ENCODE measurements at regions not wholly inside any gene's neighbourhood (a gene's known extent, or its start where the extent isn't known, plus 50 kb on each side); places are given as distances from the start of the nearest gene placed in this dataset.

DNA sequence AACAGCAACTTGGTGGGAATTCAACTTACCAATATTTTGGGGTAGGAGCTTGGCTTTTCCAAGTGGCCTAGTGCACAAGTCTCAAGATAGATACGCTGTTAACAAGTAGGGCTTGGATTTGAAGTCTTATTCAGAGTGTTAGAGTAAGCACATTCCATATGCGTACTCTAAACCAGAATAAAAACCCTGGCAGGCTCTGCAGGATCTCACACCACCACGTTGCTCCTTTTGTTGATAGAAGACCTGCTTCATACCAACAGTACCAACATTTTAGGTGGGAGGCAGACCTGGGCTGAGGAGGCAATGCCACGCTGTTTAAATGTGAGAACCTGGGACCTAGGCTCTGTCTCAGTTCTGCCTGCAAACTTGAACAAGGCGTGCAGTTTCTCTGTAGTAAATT lies 214.0 kb downstream of the RNF144A start:
- no peak for TF ChIP-seq REST (IDR thresholded peaks at IDR 0.05; ENCODE audit: low read depth)
- TF ChIP-seq CREB1 (IDR thresholded peaks at IDR 0.05; ENCODE audit: low read depth), result no peak
- TF ChIP-seq TAF1 (IDR thresholded peaks at IDR 0.05; ENCODE audit: low read depth), result no peak
- no peak for TF ChIP-seq ZBTB7A (IDR thresholded peaks at IDR 0.05; ENCODE audit: low read depth)
- TF ChIP-seq TEAD4 (IDR thresholded peaks at IDR 0.05), result no peak
- TF ChIP-seq EP300 (IDR thresholded peaks at IDR 0.05; ENCODE audit: borderline replicate concordance), result no peak
- no peak for TF ChIP-seq TCF12 (IDR thresholded peaks at IDR 0.05; ENCODE audit: low read depth)
- no peak for TF ChIP-seq EGR1 (IDR thresholded peaks at IDR 0.05)
- TF ChIP-seq, protein P1, sequence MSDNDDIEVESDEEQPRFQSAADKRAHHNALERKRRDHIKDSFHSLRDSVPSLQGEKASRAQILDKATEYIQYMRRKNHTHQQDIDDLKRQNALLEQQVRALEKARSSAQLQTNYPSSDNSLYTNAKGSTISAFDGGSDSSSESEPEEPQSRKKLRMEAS (IDR thresholded peaks at IDR 0.05), result no peak
- no peak for TF ChIP-seq NFIC (IDR thresholded peaks at IDR 0.05)

- TF ChIP-seq CEBPB (IDR thresholded peaks at IDR 0.05) (no peak), NFIC (IDR thresholded peaks at IDR 0.05) (no peak), RAD21 (IDR thresholded peaks at IDR 0.05; ENCODE audit: low read depth) (no peak), EGR1 (IDR thresholded peaks at IDR 0.05) (no peak), TAF1 (IDR thresholded peaks at IDR 0.05; ENCODE audit: low read depth) (no peak), USF1 (IDR thresholded peaks at IDR 0.05) (no peak), TEAD4 (IDR thresholded peaks at IDR 0.05) (no peak), CREB1 (IDR thresholded peaks at IDR 0.05; ENCODE audit: low read depth) (no peak), TCF12 (IDR thresholded peaks at IDR 0.05; ENCODE audit: low read depth) (no peak), EP300 (IDR thresholded peaks at IDR 0.05; ENCODE audit: borderline replicate concordance) (no peak), ZBTB7A (IDR thresholded peaks at IDR 0.05; ENCODE audit: low read depth) (no peak), YY1 (IDR thresholded peaks at IDR 0.05; ENCODE audit: low read depth) (no peak), FOXM1 (IDR thresholded peaks at IDR 0.05; ENCODE audit: borderline replicate concordance, low read depth) (no peak), REST (IDR thresholded peaks at IDR 0.05; ENCODE audit: low read depth) (no peak)
- TF ChIP-seq, protein P1 (IDR thresholded peaks at IDR 0.05), result no peak
Observed at GRCh38 chr2:7132753-7133152, 215.5 kb downstream of the RNF144A start.

DNA sequence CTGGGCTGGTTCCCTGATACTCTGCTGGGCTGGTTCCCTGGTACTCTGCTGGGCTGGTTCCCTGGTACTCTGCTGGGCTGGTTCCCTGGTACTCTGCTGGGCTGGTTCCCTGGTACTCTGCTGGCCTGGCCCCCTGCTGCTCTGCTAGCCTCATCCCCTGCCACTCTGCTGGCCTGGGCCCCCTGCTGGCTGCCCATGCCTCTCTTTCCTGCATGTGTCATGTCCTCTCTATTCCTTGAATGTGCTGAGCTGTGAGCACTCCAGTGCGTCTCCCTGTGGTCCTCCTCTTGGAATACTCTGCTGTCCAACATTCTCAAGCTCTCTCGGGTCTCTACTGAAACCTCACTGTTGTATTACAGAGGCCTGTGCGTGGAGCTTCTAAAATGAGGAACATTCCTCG lies 216.3 kb downstream of the RNF144A start:
- no peak for TF ChIP-seq NFIC (IDR thresholded peaks at IDR 0.05)
- TF ChIP-seq CREB1 (IDR thresholded peaks at IDR 0.05; ENCODE audit: low read depth), result no peak
- TF ChIP-seq FOXM1 (IDR thresholded peaks at IDR 0.05; ENCODE audit: borderline replicate concordance, low read depth), result no peak
- TF ChIP-seq EP300 (IDR thresholded peaks at IDR 0.05; ENCODE audit: borderline replicate concordance), result no peak
- TF ChIP-seq, protein P1 (IDR thresholded peaks at IDR 0.05), result no peak
- no peak for TF ChIP-seq YY1 (IDR thresholded peaks at IDR 0.05; ENCODE audit: low read depth)
- no peak for TF ChIP-seq EGR1 (IDR thresholded peaks at IDR 0.05)
- no peak for TF ChIP-seq REST (IDR thresholded peaks at IDR 0.05; ENCODE audit: low read depth)
- no peak for TF ChIP-seq TAF1 (IDR thresholded peaks at IDR 0.05; ENCODE audit: low read depth)
- no peak for TF ChIP-seq RAD21 (IDR thresholded peaks at IDR 0.05; ENCODE audit: low read depth)

GRCh38 chr2:7140306-7140705 lies 223.1 kb downstream of the RNF144A start:
- no peak for TF ChIP-seq ZBTB7A (IDR thresholded peaks at IDR 0.05; ENCODE audit: low read depth)
- TF ChIP-seq CEBPB (IDR thresholded peaks at IDR 0.05), result no peak
- TF ChIP-seq CREB1 (IDR thresholded peaks at IDR 0.05; ENCODE audit: low read depth), result no peak
- no peak for TF ChIP-seq TAF1 (IDR thresholded peaks at IDR 0.05; ENCODE audit: low read depth)
- no peak for TF ChIP-seq NFIC (IDR thresholded peaks at IDR 0.05)
- TF ChIP-seq TCF12 (IDR thresholded peaks at IDR 0.05; ENCODE audit: low read depth), result no peak
- TF ChIP-seq EGR1 (IDR thresholded peaks at IDR 0.05), result no peak
- TF ChIP-seq, protein P1 (IDR thresholded peaks at IDR 0.05), result no peak

- TF ChIP-seq RAD21 (IDR thresholded peaks at IDR 0.05; ENCODE audit: low read depth), result no peak
- TF ChIP-seq CREB1 (IDR thresholded peaks at IDR 0.05; ENCODE audit: low read depth), result no peak
- TF ChIP-seq TCF12 (IDR thresholded peaks at IDR 0.05; ENCODE audit: low read depth), result no peak
- no peak for TF ChIP-seq EP300 (IDR thresholded peaks at IDR 0.05; ENCODE audit: borderline replicate concordance)
- TF ChIP-seq TAF1 (IDR thresholded peaks at IDR 0.05; ENCODE audit: low read depth), result no peak
- no peak for TF ChIP-seq NFIC (IDR thresholded peaks at IDR 0.05)
- TF ChIP-seq TEAD4 (IDR thresholded peaks at IDR 0.05), result no peak
- TF ChIP-seq USF1 (IDR thresholded peaks at IDR 0.05), result no peak
Observed at GRCh38 chr2:7145707-7146106, 228.5 kb downstream of the RNF144A start.
